Effector memory CD8-positive, alpha-beta T cell (primary cell): ENCODE measurements at regions not wholly inside any gene's neighbourhood (a gene's known extent, or its start where the extent isn't known, plus 50 kb on each side); places are given as distances from the start of the nearest gene placed in this dataset.

Experiments
- ATAC-seq: fragments of 150-1000 bp; cut with Tn5 transposase; replicated peaks from 2 replicates; pipeline ENCODE4 v1.10.0; 2021; ENCODE audit warnings: mild to moderate bottlenecking, moderate library complexity
- DNase-seq, 3 experiments: peaks; one replicate each; pipeline ENCODE4 v3.0.0; 2021
- H3K27ac Mint-ChIP-seq, 2 donors: one replicate each; pipeline ENCODE4 v1.8.0; 2022; ENCODE audit warnings: mild to moderate bottlenecking in 2 of 2, mixed read lengths in 2 of 2, moderate library complexity in 2 of 2
- H3K27me3 Mint-ChIP-seq, 2 donors: one replicate each; pipeline ENCODE4 v1.8.0; 2022; ENCODE audit warnings: mixed read lengths in 2 of 2
- H3K36me3 Mint-ChIP-seq: one replicate; pipeline ENCODE4 v1.8.0; 2022; ENCODE audit warnings: mild to moderate bottlenecking, moderate library complexity, mixed read lengths; ENCODE audit not compliant: insufficient read depth
- H3K4me1 Mint-ChIP-seq, 2 donors: one replicate each; pipeline ENCODE4 v1.8.0; 2022; ENCODE audit warnings: low read depth in 2 of 2, mixed read lengths in 2 of 2
- H3K4me3 Mint-ChIP-seq, 2 donors: one replicate each; pipeline ENCODE4 v1.8.0; 2022; ENCODE audit warnings: mild to moderate bottlenecking in 2 of 2, mixed read lengths in 2 of 2, moderate library complexity in 2 of 2
- H3K9me3 Mint-ChIP-seq, 2 donors: one replicate each; pipeline ENCODE4 v1.8.0; 2022; ENCODE audit warnings: mixed read lengths in 2 of 2

DNA sequence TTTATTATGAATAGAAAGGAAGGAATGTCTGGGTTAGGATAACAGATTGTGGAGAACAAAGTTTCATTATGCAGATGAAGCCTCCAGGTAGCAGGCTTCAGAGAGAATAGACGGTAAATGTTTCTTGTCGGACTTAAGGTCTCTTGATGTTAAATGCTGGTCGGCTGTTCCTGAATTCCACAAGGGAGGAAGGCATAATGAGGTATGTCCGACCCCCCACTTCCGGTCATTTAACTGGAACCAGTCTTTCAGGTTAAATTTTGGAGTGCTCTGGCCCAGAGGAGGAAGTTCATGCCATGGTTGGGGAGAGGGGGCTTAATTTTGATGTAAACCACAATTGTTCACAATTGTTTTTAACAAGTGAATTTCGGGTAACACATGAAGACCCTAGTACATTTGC lies 158.1 kb upstream of the VCX3A start:
- Mint-ChIP-seq H3K27ac (no peak overlapping the region), H3K27me3 (no peaks in the 10 kb centered on the region), H3K9me3 (peaks cover 0 to 4% of the 10 kb centered on the region in 2 donors), H3K4me3 (no peak overlapping the region), H3K4me1 (no peaks in the 10 kb centered on the region), H3K36me3 (no peaks in the 10 kb centered on the region)
- ATAC-seq (no peak), DNase-seq (no peak)

DNA sequence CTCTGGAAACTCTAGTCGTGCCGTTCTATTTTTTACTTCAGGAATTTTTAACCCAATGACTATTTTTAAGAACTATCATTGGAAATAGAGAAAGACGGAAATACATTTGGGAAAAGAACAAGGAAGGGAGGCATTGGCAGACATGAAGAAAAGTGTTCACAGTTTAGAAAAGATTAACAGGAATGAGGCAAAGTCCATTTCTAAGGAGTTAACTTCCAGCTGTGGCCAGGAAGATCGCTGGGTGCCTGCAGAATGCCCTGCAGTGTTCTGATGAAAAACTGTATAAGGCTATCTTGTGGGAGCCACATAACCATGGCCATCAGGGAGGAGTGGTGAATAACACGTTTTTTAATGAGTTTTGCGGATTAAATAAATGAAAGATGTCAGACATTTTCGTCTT lies 150.6 kb upstream of the VCX3A start:
- Mint-ChIP-seq H3K4me1 (no peaks in the 10 kb centered on the region), H3K9me3 (peaks cover 0 to 3% of the 10 kb centered on the region in 2 donors), H3K4me3 (no peak overlapping the region), H3K36me3 (peaks cover 3% of the 10 kb centered on the region), H3K27ac (no peak overlapping the region), H3K27me3 (no peaks in the 10 kb centered on the region)
- no peak for ATAC-seq
- DNase-seq = no peak

GRCh38 chrX:6683353-6683752 lies 148.4 kb upstream of the VCX3A start:
- H3K27ac Mint-ChIP-seq = no peak overlapping the region
- H3K4me3 Mint-ChIP-seq = no peak overlapping the region
- H3K36me3 Mint-ChIP-seq = peaks cover 3% of the 10 kb centered on the region
- H3K27me3 Mint-ChIP-seq = no peaks in the 10 kb centered on the region
- ATAC-seq = no peak
- H3K4me1 Mint-ChIP-seq = no peaks in the 10 kb centered on the region
- peaks cover 0 to 3% of the 10 kb centered on the region in 2 donors for H3K9me3 Mint-ChIP-seq
- DNase-seq = no peak

DNA sequence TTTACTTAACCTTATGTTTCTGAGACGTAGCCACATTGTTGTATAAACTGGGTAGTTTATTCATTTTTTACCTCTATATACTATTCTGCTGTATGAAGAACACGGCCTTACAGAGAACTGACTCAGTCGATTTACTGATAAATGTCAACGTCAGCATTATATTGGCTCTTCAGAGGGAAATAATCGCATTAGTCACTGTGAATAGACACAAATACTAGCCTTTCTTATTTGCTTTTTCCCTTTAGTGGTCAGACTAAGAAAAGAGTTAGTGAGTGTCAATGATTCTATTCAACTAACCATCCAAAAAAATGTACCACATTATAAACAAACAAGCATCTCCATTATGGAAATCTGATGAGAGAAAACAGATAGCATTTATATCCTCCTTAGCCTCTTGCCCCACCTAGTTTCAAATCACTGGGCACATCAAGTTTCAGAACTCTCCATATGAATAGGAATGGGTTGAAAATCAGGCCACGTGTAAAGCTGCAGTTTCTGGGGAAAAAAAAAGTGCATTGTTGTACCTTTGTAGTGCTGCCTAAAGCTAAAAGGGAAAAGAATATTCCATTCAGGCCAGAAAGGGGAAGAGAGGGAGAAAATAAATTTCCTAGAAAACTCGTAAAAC lies 146.7 kb upstream of the VCX3A start:
- H3K4me3 Mint-ChIP-seq = no peak overlapping the region
- H3K27ac Mint-ChIP-seq = no peak overlapping the region
- DNase-seq (no peak), ATAC-seq (no peak)
- no peaks in the 10 kb centered on the region for H3K9me3 Mint-ChIP-seq
- peaks cover 3% of the 10 kb centered on the region for H3K36me3 Mint-ChIP-seq
- no peaks in the 10 kb centered on the region for H3K27me3 Mint-ChIP-seq
- no peaks in the 10 kb centered on the region for H3K4me1 Mint-ChIP-seq

- no peak overlapping the region for H3K4me3 Mint-ChIP-seq
- H3K27me3 Mint-ChIP-seq = no peaks in the 10 kb centered on the region
- H3K4me1 Mint-ChIP-seq = no peaks in the 10 kb centered on the region
- peaks cover 0 to 3% of the 10 kb centered on the region in 2 donors for H3K9me3 Mint-ChIP-seq
- DNase-seq (no peak), ATAC-seq (no peak)
- H3K36me3 Mint-ChIP-seq = no peaks in the 10 kb centered on the region
- H3K27ac Mint-ChIP-seq = no peak overlapping the region
These were observed 145.1 kb upstream of the VCX3A start for GRCh38 chrX:6679988-6680387.

- H3K27me3 Mint-ChIP-seq = no peaks in the 10 kb centered on the region
- no peaks in the 10 kb centered on the region for H3K36me3 Mint-ChIP-seq
- DNase-seq = no peak
- H3K4me3 Mint-ChIP-seq = no peak overlapping the region
- H3K9me3 Mint-ChIP-seq = peaks cover 0 to 3% of the 10 kb centered on the region in 2 donors
- no peaks in the 10 kb centered on the region for H3K4me1 Mint-ChIP-seq
- H3K27ac Mint-ChIP-seq = no peak overlapping the region
- no peak for ATAC-seq
These were observed 144.6 kb upstream of the VCX3A start for GRCh38 chrX:6679550-6679949.

DNA sequence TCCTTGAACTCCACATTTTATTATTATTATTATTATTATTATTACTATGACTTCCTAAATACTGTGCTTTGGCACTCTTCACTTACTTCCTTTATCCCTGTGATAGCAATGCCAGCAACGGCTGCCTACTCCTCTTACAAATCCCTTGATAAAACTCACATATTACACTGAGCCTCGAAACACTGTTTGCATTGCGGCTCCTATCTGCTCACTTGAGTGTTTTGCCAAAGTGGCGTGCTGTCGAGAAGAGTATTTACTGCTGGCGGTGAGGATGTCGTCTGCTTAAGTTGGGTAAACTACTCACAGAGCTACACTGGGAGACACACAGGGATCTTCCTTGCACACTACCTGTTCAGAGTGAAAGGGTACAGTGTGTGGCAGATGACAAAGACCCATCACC lies 143.4 kb upstream of the VCX3A start:
- Mint-ChIP-seq H3K4me1 (no peaks in the 10 kb centered on the region), H3K36me3 (no peaks in the 10 kb centered on the region), H3K4me3 (no peak overlapping the region), H3K27me3 (no peaks in the 10 kb centered on the region), H3K9me3 (peaks cover 0 to 3% of the 10 kb centered on the region in 2 donors), H3K27ac (no peak overlapping the region)
- no peak for DNase-seq
- ATAC-seq = no peak

DNA sequence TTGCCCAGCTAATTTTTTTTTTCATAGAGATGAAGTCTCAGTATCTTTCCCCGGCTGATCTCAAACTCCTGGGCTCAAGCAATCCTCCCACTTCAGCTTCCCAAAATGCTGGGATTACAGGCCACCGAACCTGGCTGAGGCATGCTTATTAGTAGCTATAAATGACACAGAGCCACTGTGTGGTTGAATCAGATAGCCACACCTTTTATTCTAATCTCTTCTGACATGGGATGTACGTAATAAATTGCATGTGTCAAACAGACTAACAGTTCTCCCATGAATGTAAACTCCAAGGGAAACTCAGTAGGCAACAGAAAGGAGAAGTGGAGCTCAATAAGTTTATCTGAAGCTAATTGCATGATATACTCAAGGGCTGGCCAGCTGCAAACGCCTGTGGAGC lies 139.8 kb upstream of the VCX3A start:
- Mint-ChIP-seq H3K9me3 (peaks cover 0 to 3% of the 10 kb centered on the region in 2 donors), H3K36me3 (no peaks in the 10 kb centered on the region), H3K27me3 (no peaks in the 10 kb centered on the region), H3K4me1 (no peaks in the 10 kb centered on the region), H3K27ac (no peak overlapping the region), H3K4me3 (no peak overlapping the region)
- no peak for ATAC-seq
- no peak for DNase-seq

GRCh38 chrX:6667048-6667768 lies 132.3 kb upstream of the VCX3A start:
- Mint-ChIP-seq H3K36me3 (no peaks in the 10 kb centered on the region), H3K27me3 (no peaks in the 10 kb centered on the region), H3K4me1 (no peaks in the 10 kb centered on the region)

GRCh38 chrX:6666624-6667023 lies 131.7 kb upstream of the VCX3A start:
- Mint-ChIP-seq H3K36me3 (no peaks in the 10 kb centered on the region), H3K4me1 (no peaks in the 10 kb centered on the region), H3K27ac (no peak overlapping the region), H3K4me3 (no peak overlapping the region), H3K9me3 (no peaks in the 10 kb centered on the region), H3K27me3 (no peaks in the 10 kb centered on the region)
- no peak for DNase-seq
- no peak for ATAC-seq

More at GRCh38 chrX:6667048-6667768, 132.3 kb upstream of the VCX3A start:
- DNase-seq (no peak), ATAC-seq (no peak)
- no peak overlapping the region for H3K27ac Mint-ChIP-seq
- H3K9me3 Mint-ChIP-seq = no peaks in the 10 kb centered on the region
- no peak overlapping the region for H3K4me3 Mint-ChIP-seq

DNA sequence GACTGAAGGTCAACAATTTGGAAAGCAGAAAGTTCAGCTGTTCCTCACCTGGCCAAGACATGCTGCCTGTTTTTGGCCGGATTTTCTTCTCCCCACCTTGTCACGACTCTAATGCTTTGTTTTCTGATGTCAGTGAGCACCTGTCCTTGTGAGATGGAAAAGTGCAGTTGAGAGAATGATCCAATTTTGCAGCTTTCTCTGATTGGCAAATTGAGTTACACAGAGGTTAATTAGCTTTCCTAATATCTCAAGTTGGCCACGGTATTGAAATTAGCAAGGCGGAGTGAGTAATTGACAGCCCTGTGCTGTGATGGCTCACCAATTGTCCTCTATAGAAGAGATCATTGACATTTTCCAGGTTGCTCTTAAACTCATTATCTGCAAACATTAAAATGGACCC lies 126.8 kb upstream of the VCX3A start:
- Mint-ChIP-seq H3K4me1 (no peaks in the 10 kb centered on the region), H3K27ac (no peak overlapping the region), H3K4me3 (no peak overlapping the region), H3K27me3 (no peaks in the 10 kb centered on the region), H3K9me3 (no peaks in the 10 kb centered on the region), H3K36me3 (no peaks in the 10 kb centered on the region)
- ATAC-seq (no peak), DNase-seq (no peak)

GRCh38 chrX:6660567-6661264 lies 125.8 kb upstream of the VCX3A start:
- no peaks in the 10 kb centered on the region for H3K4me1 Mint-ChIP-seq
- H3K27ac Mint-ChIP-seq = no peak overlapping the region
- no peaks in the 10 kb centered on the region for H3K36me3 Mint-ChIP-seq
- H3K4me3 Mint-ChIP-seq = no peak overlapping the region
- ATAC-seq (no peak), DNase-seq (no peak)
- no peaks in the 10 kb centered on the region for H3K27me3 Mint-ChIP-seq
- H3K9me3 Mint-ChIP-seq = no peaks in the 10 kb centered on the region

DNA sequence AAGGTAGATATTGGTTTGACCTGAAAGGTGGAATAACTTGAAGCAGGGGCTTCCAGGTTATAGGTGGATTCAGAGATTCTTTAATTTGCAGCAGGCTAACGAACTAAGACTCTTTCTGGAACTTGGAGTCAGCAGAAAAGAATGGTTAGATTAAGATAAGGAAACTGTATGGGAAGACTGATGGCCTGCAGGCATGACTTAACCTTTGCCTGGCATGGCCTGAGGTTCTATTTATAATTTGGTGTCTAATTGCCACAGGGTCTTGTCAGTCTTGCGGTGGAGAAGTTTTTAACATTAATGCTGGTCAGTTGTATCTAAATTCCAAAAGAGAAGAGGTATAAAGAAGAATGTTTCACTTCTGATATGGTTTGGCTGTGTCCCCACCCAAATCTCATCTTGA lies 110.3 kb upstream of the VCX3A start:
- ATAC-seq (no peak), DNase-seq (no peak)
- no peak overlapping the region for H3K4me3 Mint-ChIP-seq
- no peaks in the 10 kb centered on the region for H3K4me1 Mint-ChIP-seq
- no peak overlapping the region for H3K27ac Mint-ChIP-seq
- no peaks in the 10 kb centered on the region for H3K36me3 Mint-ChIP-seq
- H3K27me3 Mint-ChIP-seq = no peaks in the 10 kb centered on the region
- peaks cover under 1 to 4% of the 10 kb centered on the region in 2 donors for H3K9me3 Mint-ChIP-seq

GRCh38 chrX:6644411-6644810 lies 109.5 kb upstream of the VCX3A start:
- no peaks in the 10 kb centered on the region for H3K4me1 Mint-ChIP-seq
- no peak overlapping the region for H3K27ac Mint-ChIP-seq
- no peak overlapping the region for H3K4me3 Mint-ChIP-seq
- H3K27me3 Mint-ChIP-seq = no peaks in the 10 kb centered on the region
- DNase-seq (no peak), ATAC-seq (no peak)
- H3K9me3 Mint-ChIP-seq = peaks cover 6% of the 10 kb centered on the region in 2 donors
- H3K36me3 Mint-ChIP-seq = no peaks in the 10 kb centered on the region
